Smooth muscle cell (in vitro differentiated cells): ENCODE measurements at regions not wholly inside any gene's neighbourhood (a gene's known extent, or its start where the extent isn't known, plus 50 kb on each side); places are given as distances from the start of the nearest gene placed in this dataset.

Experiments used
- DNase-seq: peaks from one replicate; lab custom pipeline; 2025; ENCODE audit not compliant: unreplicated experiment; lab: John Stamatoyannopoulos, UW
- H2AFZ ChIP-seq: fragments of 200-600 bp; sonication (generic); 2 replicates; pipeline ENCODE4 v1.6.0; 2016; ENCODE audit warnings: antibody characterized with exemption, low read depth, mild to moderate bottlenecking
- H3F3A ChIP-seq: fragments of 200-600 bp; sonication (generic); 2 replicates; pipeline ENCODE4 v1.6.0; 2017; ENCODE audit warnings: antibody characterized with exemption, low read depth
- H3K27ac ChIP-seq: fragments of 200-600 bp; sonication (generic); 2 replicates; pipeline ENCODE4 v1.5.1; 2016; ENCODE audit warnings: low read depth, mild to moderate bottlenecking
- H3K27me3 ChIP-seq: fragments of 200-600 bp; sonication (generic); 2 replicates; pipeline ENCODE4 v1.6.1; 2016; ENCODE audit warnings: low read depth, mild to moderate bottlenecking
- H3K36me3 ChIP-seq: fragments of 200-600 bp; sonication (generic); 2 replicates; pipeline ENCODE4 v1.5.1; 2016; ENCODE audit warnings: low read depth
- H3K4me1 ChIP-seq: fragments of 200-600 bp; sonication (generic); 2 replicates; pipeline ENCODE4 v1.5.1; 2016; ENCODE audit warnings: low read depth
- H3K4me2 ChIP-seq: fragments of 200-600 bp; sonication (generic); 2 replicates; pipeline ENCODE4 v1.6.0; 2016; ENCODE audit warnings: mild to moderate bottlenecking
- H3K4me3 ChIP-seq: fragments of 200-600 bp; sonication (generic); 2 replicates; pipeline ENCODE4 v1.5.1; 2016; ENCODE audit warnings: mild to moderate bottlenecking
- H3K79me2 ChIP-seq: fragments of 200-600 bp; sonication (generic); 2 replicates; pipeline ENCODE4 v1.6.0; 2016; ENCODE audit warnings: low read depth, mild to moderate bottlenecking
- H3K9ac ChIP-seq: fragments of 200-600 bp; sonication (generic); 2 replicates; pipeline ENCODE4 v1.6.0; 2016; ENCODE audit warnings: low read depth
- H3K9me3 ChIP-seq: fragments of 200-600 bp; sonication (generic); replicated peaks from 2 replicates; pipeline ENCODE4 v1.5.1; 2016; ENCODE audit warnings: low read depth
- H4K20me1 ChIP-seq: fragments of 200-600 bp; sonication (generic); 2 replicates; pipeline ENCODE4 v1.6.0; 2016; ENCODE audit warnings: low read depth
- WGBS: methylation state at CpG from one replicate; pipeline ENCODE4 v1.1.7; 2016; ENCODE audit warnings: low lambda C conversion rate; 5-methylcytosine and 5-hydroxymethylcytosine counted together
- TF ChIP-seq, protein P1 (sequence below): fragments of 200-600 bp; sonication (generic); IDR thresholded peaks from 2 replicates; pipeline ENCODE4 v1.5.1; 2017; ENCODE audit warnings: borderline replicate concordance, mild to moderate bottlenecking, antibody characterized with exemption; ENCODE audit not compliant: insufficient read depth, poor library complexity, severe bottlenecking

DNA sequence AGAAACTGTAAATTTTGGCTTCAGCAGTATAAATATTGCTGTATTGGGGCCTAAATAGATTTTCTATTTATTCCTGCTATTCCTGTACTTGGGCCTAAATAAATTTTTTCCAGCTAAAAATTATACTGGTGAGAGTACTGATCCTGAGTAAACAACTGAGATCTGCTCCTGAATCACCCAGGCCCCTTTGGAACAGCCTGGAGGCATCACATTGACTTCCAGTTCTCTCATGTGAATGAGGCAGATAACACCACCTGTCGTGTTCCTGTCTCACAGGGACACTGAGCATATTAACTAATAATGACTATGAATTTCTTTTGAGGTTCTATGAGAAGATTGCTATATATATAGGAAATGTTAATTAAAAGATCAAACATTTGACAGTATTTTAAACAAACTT is 119.5 kb upstream of the PLCXD3 start:
- Histone ChIP-seq H3K27me3 (no peaks in the 10 kb centered on the region), H3F3A (no peaks in the 10 kb centered on the region), H2AFZ (no peak overlapping the region), H3K4me2 (no peak overlapping the region), H3K27ac (no peak overlapping the region), H3K9ac (no peak overlapping the region), H3K79me2 (no peaks in the 10 kb centered on the region), H3K4me1 (no peaks in the 10 kb centered on the region), H3K9me3 (no peaks in the 10 kb centered on the region), H4K20me1 (no peaks in the 10 kb centered on the region), H3K36me3 (no peaks in the 10 kb centered on the region), H3K4me3 (no peak overlapping the region)
- DNase-seq, result no peak
- WGBS, result 48% methylated on average over 1 of the region's 1 CpG
- TF ChIP-seq, protein P1, sequence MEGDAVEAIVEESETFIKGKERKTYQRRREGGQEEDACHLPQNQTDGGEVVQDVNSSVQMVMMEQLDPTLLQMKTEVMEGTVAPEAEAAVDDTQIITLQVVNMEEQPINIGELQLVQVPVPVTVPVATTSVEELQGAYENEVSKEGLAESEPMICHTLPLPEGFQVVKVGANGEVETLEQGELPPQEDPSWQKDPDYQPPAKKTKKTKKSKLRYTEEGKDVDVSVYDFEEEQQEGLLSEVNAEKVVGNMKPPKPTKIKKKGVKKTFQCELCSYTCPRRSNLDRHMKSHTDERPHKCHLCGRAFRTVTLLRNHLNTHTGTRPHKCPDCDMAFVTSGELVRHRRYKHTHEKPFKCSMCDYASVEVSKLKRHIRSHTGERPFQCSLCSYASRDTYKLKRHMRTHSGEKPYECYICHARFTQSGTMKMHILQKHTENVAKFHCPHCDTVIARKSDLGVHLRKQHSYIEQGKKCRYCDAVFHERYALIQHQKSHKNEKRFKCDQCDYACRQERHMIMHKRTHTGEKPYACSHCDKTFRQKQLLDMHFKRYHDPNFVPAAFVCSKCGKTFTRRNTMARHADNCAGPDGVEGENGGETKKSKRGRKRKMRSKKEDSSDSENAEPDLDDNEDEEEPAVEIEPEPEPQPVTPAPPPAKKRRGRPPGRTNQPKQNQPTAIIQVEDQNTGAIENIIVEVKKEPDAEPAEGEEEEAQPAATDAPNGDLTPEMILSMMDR, result no peak

- Histone ChIP-seq H3K4me3 (no peak overlapping the region), H4K20me1 (no peaks in the 10 kb centered on the region)
- DNase-seq, result no peak
These were observed 115.2 kb upstream of the PLCXD3 start for GRCh38 chr5:41625571-41625970.

GRCh38 chr5:41621420-41621819 is 111.0 kb upstream of the PLCXD3 start:
- Histone ChIP-seq H2AFZ (no peak overlapping the region), H3K27ac (no peak overlapping the region), H3K4me2 (no peak overlapping the region), H3K9ac (no peak overlapping the region), H3K36me3 (no peaks in the 10 kb centered on the region), H4K20me1 (no peaks in the 10 kb centered on the region), H3K27me3 (no peaks in the 10 kb centered on the region), H3K79me2 (no peaks in the 10 kb centered on the region), H3K9me3 (no peaks in the 10 kb centered on the region), H3K4me3 (no peak overlapping the region), H3F3A (no peaks in the 10 kb centered on the region), H3K4me1 (no peaks in the 10 kb centered on the region)
- 56% methylated on average over 2 of the region's 2 CpGs for WGBS
- TF ChIP-seq, protein P1, result no peak
- no peak for DNase-seq

More at GRCh38 chr5:41625571-41625970, 115.2 kb upstream of the PLCXD3 start:
- Histone ChIP-seq H3K4me2 (no peak overlapping the region), H2AFZ (no peak overlapping the region), H3K27ac (no peak overlapping the region), H3K9me3 (no peaks in the 10 kb centered on the region), H3K9ac (no peak overlapping the region), H3K27me3 (no peaks in the 10 kb centered on the region), H3K4me1 (no peaks in the 10 kb centered on the region), H3K36me3 (no peaks in the 10 kb centered on the region), H3K79me2 (no peaks in the 10 kb centered on the region), H3F3A (no peaks in the 10 kb centered on the region)
- TF ChIP-seq, protein P1, result no peak

GRCh38 chr5:41617843-41618515 is 107.6 kb upstream of the PLCXD3 start:
- WGBS, result 92% methylated on average over 2 of the region's 2 CpGs
- Histone ChIP-seq H3K4me1 (no peaks in the 10 kb centered on the region), H3K79me2 (no peaks in the 10 kb centered on the region), H3K27me3 (no peaks in the 10 kb centered on the region), H3K4me2 (no peak overlapping the region), H2AFZ (no peak overlapping the region), H4K20me1 (no peaks in the 10 kb centered on the region), H3K9ac (no peak overlapping the region), H3K4me3 (no peak overlapping the region), H3K36me3 (no peaks in the 10 kb centered on the region), H3K9me3 (no peaks in the 10 kb centered on the region), H3K27ac (no peak overlapping the region), H3F3A (no peaks in the 10 kb centered on the region)
- no peak for DNase-seq
- TF ChIP-seq, protein P1, result no peak
